GM19397 (cell line): ENCODE measurements at regions not wholly inside any gene's neighbourhood (a gene's known extent, or its start where the extent isn't known, plus 50 kb on each side); places are given as distances from the start of the nearest gene placed in this dataset.

Experiments used
- ATAC-seq: cut with Tn5 transposase; IDR thresholded peaks from one replicate; pipeline ENCODE4 v1.9.1; 2021; ENCODE audit warnings: mild to moderate bottlenecking, moderate library complexity; ENCODE audit not compliant: unreplicated experiment

DNA sequence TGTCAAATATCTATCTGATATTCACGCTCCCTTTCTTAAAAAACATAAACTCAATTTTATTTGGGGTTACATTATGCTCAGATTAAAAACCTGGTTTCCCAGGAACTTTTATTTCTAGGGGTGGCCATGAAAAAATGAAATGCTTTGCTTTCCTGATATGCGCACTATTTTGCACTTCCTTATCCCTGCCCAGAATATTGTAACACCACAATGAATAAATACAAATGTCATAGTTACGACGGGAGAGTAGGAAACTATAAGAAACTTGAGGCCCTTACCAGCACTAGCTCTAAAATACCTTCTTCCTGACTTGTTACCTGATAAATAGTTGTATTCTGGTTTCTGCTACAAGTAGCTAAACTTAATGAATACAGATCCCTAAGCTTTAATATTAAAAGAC, 475.6 kb upstream of the CWC22 start:
- ATAC-seq, result no peak

DNA sequence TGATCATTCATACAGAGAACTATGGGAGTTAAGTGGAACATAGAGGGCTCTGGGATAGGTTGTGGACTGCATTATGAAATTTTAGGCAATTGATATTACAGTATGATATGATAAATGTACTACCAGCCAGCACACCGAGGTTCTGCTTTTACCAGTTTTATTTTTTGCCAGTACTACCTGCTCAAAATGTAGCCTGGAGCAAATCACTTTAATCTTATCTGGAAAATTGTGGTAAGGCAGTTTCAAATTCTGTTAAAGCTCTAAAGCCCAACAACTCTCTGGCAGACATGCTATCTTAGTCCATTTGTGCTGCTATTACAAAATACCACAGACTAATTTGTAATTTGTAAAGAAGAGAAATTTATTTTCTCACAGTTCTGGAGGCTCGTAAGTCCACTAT, 474.9 kb upstream of the CWC22 start:
- ATAC-seq, result no peak

DNA sequence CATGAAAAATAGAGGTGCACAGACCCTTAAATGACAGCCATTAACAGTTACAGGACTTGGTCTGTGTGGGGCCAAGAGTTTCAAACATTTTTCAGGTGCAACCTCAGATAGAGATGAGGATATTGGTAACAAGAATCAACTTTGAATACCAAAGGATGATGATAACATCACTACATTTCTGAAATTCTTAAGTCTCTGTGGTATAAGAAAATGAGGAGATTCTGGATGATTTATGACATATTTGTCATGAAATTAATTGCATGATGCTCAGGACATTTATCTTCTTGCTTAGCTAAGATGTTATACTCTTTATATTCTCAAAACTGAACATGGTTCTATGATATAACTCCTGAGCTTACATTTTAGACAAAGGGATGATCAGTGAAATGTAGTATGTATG, 471.8 kb upstream of the CWC22 start:
- no peak for ATAC-seq

DNA sequence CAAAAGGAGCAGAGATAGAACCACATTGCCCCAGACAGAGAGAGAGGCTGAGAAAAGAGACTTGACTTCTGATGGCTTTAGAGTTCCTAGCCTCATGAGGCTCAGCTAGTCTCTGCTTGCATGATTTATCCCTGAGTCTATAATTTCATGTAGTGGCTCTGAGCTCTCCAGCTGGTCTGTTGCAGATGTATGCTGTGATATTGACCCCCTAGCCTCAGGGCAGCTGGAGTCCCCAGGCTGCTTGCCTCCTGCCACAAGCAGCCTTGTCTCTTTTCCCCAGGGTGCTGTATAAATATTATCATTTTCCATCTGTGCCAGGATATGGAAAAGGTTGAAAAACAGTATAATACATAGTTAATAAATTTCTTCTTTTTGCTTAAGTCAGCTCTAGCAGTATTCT, 467.6 kb upstream of the CWC22 start:
- no peak for ATAC-seq

DNA sequence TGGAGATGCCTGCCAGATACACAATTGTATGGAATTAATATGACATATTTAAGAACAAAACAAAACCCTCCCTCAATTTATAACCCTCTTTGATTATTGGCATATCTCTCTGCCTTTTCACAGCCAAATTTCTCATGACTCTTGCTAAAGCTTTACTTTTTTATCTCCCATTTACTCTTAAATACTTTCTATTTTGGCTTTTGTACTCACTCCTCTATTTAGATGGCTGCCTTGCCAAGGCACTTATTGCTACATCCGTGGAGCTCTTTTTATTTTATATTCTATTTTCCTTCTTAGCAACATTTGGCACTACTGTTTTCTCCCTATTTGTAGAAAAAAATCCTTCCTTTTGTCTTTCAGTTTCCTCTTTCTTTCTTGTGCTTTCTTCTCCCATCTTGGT, 466.4 kb upstream of the CWC22 start:
- ATAC-seq, result no peak

DNA sequence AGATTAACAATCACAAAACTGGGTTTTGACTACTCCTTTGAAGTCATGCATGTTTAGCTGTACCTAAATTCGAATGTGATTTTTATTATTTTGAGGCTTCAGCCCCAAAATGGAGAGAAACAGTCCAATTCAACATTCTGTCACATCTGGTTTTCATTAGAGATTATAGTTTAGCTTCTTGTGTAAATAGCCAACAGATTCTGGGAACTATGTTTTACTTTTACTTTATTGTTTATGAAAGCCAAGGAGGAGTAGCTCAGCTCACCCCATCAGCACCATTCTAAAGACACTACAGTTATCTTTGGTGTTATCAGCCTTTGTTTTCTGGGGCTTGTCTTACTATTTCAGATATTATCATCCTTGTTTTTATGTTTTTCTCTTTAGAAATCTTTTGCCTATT, 465.0 kb upstream of the CWC22 start:
- ATAC-seq, result no peak

DNA sequence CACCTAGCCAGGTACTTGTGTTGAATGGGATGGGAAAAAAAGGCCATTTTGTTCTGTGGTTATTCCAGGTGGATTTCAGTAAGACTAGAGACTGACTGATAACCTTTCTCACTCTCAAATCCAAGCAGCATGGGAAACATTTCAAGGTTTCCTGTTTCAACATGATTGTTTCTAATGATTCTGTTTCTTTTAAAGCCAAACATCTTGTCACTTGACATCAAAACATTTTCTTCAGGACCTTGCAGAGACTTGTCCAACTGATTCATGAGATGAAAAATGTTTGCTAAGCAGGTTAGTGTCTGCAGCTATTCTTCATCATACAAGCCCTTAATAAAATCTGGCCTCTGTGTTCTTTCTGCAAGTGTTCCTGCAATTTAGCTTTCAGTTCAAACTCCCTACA, 456.5 kb upstream of the CWC22 start:
- ATAC-seq, result no peak

DNA sequence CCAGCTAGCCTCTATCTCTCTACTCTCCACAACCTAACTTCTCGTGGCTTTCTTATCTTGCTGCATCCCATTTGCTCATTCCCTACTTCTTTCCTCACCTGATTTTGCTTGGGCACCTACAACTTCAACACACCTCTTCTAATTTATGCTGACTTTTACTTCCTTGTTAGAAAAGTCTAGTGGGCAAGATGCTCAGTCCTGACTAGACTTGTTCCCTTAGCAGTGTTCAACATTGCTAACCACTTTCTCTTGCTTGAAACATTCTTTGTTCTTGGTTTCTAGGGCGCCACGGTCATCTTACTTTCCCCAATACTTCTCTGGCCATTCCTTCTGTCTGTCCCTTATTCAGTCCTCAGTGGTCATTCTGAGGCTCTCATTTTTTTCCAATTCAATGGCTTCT, 454.7 kb upstream of the CWC22 start:
- no peak for ATAC-seq

DNA sequence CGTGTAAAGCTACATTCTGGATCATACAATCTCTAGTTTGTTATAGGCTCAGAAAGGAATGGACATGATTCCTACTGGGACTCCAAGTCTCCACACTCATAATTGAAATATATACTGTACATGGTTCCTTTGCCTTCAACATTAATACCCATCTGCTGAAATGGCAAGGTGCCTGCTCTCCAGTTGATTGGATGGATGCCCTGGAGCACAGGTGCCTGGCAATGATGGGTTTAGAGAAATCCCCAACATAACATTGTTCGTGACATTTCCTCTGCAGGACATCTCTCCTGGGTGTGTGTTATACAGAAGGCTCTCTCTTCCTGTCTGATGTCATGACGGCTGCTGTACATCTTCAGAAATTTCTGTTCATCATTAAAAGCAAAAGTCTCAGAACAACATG, 449.7 kb upstream of the CWC22 start:
- no peak for ATAC-seq

DNA sequence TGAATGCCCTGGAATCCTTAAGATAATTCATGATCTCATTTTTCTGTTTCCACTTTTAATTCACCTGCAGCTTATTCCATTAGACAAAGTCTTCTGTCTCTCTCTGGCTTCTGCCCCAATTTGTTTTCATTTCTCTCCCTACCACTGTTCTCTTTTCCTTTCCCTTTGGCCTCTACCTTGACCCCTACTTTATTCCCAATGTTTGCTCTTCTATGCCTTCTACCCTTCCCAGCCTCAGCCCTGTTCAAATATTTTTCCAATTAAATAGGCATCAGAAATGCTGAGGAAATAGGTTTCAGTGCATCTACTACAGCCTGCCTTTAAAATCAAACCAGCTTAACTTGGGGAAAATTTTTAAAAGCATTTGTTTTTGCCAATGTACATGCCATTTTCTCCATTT, 443.7 kb upstream of the CWC22 start:
- ATAC-seq, result no peak

DNA sequence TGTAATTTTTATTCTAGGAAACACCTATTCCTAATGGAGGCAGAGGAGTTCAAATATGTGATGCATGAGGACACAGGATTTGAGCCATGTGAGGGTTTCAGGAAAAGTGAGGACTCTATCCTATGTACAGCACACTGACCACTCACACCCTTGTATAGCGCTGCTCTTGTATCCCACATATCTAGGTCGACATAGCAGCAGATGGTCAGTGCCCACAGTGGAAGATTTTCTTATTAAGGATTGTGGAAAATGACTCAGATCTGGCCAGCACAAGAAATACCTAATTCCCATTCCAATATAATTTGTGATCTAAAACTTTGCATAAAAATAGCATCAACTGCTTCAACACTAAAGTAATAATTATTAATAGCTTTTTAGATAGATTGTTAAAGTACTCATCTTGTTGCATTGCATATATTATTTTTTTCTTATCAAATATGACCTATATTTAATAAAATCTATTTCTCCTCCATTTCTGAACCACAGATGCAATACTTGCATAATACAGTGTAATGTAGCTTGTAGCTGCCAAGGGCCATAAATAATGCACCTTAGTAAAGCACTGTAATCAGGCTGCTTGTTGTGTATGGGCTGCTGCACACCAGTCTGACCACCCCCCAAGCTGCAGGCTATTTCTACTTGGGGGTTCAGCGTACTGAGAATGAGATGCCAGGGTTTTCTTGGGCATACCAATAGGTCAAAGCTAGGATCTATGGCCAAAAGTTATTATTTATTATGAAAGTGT, 442.2 kb upstream of the CWC22 start:
- no peak for ATAC-seq

DNA sequence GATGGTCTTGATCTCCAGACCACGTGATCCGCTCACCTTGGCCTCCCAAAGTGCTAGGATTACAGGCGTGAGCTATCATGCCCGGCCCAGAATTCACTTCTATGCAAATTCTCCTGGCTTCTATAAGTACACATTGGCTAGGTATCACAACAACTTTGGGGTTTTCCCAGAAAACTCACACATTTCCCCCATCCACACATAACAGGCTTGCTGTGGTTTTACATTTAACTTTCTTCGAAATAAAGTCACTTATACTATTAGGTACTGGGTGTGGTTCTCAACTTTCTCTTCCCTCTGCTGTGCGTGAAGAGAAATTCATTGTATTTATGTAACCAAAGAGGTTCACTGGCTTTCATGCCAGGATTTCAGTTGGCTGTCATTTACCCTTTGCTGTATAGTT, 439.4 kb upstream of the CWC22 start:
- ATAC-seq, result no peak

DNA sequence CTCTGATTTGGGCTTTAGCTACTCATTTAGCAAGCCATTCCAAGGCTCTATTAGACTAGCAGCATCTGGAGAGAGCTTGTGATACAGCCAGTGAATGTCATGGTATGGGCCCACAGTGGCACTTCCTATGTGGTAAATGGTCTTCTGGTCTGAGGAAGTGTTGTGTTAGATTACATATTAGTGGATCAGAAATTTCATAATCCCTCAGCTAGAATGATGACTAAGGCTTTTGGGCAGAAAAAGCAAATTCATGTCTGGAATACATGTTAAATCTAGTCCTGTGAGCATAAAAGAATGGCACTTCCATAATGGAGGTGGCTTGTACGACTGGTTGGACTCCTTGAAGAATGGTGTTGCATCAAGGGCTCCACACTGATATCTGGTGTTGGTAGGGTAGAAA, 436.8 kb upstream of the CWC22 start:
- ATAC-seq, result no peak

DNA sequence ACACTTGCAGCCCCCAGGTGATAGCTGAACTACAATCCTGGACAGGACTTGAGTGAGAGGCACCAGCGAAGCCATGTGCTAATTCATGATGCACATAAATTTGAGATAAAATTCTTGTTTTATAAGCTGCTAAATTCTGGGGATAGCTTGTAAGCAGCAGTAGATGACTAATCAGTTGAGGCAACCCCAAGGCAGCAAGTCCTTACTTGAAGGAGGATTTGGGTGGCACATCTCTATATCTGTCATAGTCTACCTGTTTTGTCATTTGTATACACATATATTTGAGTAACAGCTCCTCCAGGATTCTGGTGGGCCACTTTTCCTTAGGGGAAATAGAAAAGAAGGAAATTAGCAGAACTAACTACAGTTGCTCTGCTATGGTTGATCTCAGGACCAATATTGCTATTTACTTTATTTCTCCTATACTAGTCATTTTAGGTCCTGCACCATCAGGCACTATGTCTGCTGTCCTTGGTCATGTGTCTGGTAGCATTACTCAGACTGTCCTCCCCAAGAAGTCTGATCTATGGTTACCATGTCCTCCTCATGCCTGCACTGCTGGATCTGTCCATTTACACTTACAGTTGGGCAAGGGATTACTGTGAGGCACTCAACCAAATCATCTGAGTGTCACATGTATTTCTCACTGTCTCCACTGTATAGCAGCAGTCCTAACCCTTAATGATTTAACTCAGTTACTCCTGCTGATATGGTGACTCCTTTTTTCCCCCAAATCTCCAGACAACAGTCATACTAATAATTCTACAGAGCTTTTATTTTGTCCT, 436.0 kb upstream of the CWC22 start:
- ATAC-seq, result no peak

DNA sequence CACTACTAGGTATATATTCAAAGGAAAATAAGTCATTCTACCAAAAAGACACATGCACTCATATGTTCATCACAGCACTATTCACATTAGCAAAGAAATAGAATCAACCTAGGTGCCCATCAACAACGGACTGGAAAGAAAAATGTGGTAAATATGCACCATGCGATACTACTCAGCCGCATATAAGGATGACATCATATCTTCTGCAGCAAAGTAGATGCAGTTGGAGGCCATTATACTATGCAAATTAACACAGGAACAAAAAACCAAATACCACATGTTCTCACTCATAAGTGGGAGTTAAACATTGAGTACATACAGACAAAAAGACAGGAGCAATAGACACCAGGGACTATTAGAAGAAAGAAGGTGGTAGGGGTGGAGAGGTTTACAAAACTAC, 412.1 kb upstream of the CWC22 start:
- ATAC-seq, result no peak

DNA sequence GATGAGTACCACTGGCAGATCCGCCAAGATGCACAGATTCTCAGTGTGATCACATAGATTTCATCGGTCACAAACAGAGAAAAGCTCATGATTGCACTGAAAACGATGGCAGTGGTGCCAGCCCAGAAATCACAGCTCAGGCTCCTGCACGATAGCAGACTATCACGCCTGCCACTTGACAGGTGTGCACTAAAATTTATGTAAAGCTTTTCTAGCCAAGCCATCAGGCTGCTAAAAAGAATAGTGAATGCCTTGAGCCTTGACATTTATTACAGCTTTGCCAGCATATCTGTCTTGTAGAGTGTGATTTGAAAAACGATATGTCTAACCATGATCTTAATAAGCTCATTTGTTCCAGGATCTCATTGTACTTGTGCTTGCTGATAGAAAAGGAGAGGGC, 409.5 kb upstream of the CWC22 start:
- ATAC-seq, result no peak

DNA sequence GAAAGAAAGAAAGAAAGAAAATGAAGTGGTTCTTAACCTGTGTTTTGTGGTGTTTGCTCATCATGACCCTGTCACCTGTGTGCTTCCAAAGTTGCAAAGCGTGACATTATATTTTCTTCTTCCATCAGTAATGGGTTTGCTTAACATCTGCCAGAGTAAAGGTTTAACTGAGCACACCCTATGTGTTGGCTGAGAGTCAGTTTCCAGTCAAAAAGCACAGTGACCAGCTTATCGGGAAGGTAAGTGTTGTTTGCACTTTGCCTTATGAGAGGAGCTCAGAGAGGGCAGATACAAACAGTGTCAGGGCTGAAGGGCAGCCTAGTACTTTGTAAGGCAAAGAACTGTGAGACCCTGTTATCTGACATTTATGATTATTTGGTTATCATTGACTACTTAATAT, 406.2 kb upstream of the CWC22 start:
- ATAC-seq, result no peak

DNA sequence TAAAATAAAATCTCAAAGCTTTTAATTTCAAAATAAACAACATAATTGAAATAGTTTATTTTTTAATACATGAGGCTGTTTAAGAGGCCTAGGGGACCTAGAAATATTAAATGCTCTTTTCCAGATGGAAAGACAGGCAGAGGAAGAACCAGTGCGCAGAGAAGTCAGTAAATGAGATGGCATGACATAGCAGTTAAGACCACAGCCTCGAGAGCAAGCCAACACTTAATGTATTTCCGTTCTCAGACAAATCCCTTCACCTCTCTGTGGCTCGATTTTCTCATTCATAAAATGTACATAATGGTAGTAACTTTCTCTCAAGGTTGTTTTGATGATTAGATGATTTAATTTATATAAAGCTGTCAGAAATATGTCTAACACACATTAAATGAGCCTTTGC, 405.1 kb upstream of the CWC22 start:
- no peak for ATAC-seq

DNA sequence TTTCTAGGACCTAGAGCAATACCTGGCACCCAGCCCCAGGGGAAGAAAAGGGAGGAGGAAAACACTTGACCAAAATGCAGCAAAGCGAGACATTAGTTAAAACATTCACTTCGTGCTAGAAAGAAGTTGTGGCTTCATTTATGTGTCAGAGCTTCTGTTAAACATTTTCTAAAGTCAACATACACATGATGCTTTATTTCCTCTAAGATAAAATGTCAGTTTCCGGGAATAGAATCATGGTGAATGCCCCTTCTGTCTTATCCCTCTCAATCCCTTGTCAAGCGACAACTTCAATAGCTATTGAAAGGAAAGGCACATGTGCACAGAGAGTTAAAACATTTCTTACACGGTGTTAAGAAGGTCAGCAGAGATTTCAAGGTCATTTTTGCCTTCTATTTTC, 404.6 kb upstream of the CWC22 start:
- peak; percentile 58 for ATAC-seq

DNA sequence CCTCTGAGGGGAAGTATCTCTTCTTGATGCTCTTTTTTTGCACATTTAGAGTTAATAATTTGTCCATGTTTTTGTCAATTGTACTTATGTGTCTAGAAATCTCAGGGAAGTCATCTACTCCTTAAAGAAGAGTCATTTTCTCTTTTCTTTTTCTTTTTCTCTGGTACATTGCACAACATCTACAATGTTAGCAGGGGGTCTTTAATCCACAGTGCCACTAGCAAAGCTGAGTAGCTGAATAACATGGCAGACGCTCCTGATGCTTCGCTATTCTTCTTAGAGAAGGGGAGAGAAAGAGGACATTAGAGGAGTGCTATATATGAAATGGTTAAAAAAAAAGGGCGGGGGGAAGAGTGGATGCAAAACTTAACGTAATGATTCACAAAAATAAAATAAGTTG, 399.6 kb upstream of the CWC22 start:
- ATAC-seq, result no peak

DNA sequence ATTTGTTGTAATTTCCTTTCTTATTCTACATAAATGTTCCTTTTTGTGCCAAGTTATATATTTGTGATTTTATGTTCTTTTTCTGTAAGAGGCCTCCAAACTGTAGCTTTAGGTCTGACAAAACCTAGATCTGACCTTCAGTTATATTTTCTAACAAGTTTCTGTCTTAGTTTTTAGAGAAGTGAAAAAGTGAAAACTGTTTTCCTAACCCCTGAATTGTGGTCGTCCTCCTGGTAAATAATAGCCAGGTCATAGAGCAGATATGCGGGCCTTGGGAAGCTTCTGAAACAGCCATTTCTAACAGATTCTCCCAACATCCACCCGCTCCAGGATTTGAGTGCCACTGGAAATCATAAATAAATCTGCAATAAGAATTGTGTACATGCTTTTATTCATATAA, 398.4 kb upstream of the CWC22 start:
- ATAC-seq, result no peak

DNA sequence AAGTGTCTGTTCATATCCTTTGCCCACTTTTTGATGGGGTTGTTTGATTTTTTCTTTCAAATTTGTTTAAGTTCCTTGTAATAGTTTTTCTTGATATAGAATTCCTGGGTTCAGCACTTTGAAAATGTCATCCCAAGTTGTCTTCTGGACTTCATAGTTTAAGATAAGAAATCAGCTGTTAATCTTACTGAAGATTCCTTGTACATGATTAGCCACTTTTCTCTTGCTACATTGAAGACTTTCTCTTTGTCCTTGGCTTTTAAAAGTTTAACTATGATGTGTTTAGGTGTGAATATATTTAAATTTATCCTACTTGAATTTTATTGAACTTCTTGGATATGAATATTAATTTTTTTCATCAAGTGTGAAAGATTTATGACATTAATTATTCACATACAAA, 387.2 kb upstream of the CWC22 start:
- ATAC-seq, result no peak
